ENCODE measurements at regions not wholly inside any gene's neighbourhood (a gene's known extent, or its start where the extent isn't known, plus 50 kb on each side); places are given as distances from the start of the nearest gene placed in this dataset.
A peak's percentile ranks its signal among the peaks of the same experiment; 100 is the strongest.
"Not testable (repeated sequence)": the region's sequence is repeated elsewhere in the genome, so short reads cannot be mapped to it uniquely, and the experiment has no call there.

DNA sequence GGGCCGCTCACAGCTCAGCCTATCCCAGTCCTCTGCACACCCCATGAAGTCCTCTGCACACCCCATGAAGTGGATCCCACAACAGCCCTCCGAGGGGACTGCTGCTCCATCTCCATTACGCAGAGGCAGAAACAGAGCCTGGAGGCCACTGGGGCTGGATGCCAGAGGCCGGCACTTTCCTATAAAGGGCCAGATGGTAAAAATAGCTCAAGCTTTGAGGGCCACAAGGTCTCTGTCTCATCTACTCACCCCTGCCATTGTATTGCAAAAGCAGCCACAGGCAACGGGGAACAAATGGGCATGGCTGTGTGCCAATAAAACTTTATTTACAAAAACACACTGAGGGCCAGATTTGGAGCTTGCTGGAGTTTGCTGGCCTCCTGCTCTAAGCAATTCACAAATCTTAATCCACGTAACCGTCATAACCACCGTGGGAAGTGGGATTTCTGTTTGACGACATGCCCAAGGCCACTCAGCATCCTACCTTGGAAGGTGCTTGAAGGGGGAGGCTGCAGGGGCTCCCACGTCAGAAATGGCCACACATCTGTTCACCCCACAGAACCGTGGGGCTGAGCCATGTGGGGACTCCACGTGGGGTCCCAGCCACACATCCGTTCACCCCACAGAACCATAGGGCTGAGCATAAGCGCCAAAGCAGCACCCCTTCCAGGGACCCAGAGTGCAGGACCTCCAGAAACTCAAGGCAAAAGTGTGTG, 92.0 kb downstream of the NCOR2 start:
- DNase-seq (ENCODE audit: low read depth) = no peak

DNA sequence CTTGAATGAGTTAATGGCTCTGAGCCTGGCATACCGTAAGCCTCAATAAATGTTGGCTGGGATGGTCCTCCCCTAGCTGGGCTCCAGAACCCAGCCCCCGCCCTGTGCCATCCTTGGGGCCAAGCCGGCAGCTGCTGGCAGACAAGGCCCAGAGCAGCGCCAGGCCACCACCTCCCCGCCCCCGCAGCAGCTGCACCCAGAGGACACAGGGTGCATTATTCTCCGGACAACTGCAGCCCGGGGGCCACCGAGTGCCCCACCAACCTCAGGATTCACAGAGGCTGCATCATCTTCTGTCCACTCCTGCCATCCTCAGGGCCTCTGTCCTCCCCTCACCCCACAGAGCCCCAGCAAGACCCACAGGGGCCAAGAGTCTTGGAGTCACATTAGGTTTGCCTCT, 92.7 kb downstream of the NCOR2 start:
- no peak for DNase-seq (ENCODE audit: low read depth)

DNA sequence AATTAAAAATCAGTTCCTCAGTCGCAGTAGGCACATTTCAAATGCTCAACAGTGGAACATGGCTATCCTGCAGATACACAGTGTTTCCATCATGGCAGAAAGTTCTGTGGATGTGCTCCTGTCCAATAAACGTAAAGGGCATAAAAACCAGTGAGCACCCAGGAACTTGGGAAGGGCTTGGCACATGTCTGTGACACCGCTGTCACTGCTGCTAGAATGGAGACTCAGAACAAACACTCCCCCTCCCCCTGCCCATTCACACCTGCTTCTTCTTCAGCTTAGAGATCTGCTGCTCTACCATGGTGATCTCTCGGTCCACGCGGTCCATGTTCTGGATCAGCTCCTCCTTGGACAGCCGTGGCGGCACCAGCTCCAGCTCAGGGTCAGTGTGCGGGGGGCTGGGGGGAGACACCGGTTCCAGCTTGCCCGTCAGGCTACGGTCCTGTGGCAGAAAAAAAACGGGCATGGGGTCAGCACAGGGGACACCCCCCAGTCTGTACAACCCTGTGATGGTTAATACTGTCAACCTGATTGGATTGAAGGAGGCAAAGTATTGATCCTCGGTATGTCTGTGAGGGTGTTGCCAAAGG, 94.6 kb downstream of the NCOR2 start:
- DNase-seq (ENCODE audit: low read depth) = no peak

DNA sequence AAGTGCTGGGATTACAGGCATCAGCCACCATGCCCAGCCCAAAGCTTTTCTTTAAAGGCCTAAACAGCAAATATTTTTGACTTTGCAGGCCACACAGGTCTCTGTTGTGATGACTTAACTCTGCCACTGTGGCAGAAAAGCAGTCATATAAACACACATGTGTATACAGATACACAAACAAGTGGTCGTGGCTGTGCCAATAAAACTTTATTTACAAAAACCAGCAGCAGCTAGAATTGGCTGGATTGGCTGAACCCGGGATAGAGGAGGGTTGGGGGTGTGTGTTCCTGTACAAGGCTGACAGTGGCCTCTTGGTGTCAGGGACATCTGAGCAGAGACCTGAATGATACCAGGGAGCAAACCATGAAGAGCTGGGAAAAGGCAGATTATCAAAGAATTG, 95.6 kb downstream of the NCOR2 start:
- no peak for DNase-seq (ENCODE audit: low read depth)

DNA sequence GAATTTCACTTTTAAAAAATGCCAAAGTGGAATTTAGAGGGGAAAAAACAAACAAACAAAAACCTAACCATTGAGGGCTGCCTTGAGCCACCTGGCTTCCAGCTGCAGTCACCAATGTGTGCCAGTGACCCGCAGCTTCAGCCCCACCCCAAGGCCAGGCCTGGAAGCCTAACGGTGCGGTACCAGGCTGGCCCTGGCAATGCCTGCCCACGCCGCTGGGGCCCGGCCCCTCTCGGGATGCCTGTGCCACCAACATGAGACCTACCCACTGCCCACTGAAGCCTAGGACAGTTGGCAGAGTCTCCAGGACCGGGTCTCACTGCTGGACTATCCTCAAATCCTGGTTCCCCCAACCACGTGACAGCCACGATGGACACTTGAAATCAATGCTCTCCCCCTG, 96.6 kb downstream of the NCOR2 start:
- no peak for DNase-seq (ENCODE audit: low read depth)

DNA sequence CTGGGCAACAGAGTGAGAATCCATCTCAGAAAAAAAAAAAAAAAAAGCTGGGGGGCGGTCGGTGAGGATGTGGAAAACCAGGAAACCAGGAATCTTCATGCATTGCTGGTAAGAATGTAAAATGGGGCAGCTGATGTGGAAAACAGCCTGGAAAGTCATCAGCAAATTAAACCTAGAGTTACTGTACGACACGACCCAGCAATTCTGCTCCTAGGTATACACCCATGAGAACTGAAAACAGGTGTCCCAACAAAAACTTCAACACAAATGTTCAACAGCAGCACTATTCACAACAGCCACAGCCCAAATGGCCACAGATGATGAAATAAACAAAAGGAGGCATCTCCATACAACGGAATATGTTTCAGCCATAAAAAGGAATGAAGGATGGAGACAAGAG, 97.3 kb downstream of the NCOR2 start:
- DNase-seq (ENCODE audit: low read depth) = no peak

DNA sequence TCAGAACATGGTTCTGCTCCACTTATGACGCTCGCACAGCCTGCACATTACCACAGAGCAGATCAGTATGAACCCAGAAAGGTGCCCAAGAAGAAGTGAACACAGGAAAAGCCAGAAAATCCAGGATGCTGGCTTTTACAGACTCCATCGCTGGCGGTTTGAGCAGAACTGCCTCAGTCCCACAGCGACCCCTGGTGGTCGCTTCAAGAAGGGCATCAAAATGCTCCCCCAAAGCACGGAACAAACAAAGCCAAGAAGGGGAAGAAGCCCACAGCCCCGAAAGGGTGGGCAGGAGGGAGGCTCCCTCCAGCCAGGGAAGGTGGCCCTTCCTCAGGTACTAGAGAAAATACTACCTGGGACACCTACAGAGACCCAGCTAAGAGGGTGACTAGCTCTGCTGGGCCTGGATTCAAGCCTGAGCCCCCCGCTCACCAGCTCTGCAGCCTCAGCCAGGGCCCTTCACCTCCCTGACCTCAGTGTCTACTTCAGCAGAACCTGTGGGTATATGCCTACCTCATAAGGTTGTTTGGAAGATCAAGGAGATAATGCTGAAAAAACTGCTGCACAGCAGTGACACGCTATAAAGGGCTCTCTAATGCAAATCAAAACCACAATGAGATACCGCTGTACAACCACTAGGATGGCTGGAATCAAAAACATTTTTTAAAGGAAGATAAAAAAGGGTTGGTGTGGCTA, 98.1 kb downstream of the NCOR2 start:
- DNase-seq (ENCODE audit: low read depth) = no peak

DNA sequence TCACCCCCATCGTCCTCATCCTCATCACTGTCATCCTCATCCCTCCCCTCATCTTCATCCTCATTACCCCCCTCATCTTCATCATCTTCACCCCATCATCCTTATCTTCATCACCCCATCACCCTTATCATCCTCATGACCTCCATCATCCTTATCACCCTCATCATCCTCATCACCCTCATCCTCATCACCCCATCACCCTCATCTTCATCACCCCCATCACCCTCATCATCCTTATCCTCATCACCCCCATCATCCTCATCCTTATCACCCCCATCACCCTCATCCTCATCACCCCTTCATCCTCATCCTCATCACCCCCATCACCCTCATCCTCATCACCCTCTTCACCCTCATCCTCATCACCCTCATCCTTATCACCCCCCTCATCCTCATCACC, 99.9 kb downstream of the NCOR2 start:
- DNase-seq (ENCODE audit: low read depth) = not testable (repeated sequence)

DNA sequence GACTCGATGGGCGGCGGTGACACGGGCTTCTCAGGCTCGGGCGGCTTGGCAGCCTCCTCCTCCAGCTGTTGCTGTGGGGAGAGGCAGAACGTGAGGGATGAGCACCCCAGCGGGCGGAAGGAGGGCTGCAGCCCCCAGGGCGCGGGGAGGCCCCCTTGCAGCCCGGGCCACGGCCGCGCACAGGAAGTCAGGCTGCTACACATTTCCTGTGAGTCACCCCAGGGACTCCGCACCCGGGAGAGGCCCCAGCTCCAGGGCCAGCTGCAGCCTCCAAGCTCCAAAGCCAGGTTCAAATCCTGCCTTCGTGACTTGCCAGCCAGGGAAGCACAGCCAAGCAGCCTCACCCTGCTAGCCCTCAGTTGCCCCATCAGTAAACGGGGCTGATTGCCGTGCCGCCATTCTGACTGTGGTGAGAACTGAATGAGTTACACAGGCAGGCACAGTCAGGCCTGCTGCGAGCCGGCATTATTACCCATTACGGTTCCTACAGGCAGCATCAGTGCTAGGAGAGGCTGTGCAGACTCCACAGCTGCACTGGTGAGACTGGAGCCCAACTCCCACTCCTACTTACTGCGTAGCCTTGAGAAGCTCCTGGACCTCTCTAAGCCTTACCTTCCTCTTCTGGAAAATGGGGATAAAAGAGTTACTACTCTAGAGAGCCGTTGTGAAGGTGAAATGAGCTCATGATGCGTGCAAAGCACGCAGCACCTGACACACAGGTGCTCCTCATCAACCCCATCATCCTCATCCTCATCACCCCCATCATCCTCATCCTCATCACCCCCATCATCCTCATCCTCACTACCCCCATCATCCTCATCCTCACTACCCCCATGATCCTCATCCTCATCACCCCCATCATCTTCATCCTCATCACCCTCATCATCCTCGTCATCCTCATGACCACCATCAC, 100.9 kb downstream of the NCOR2 start:
- DNase-seq (ENCODE audit: low read depth) = peak; percentile 80

DNA sequence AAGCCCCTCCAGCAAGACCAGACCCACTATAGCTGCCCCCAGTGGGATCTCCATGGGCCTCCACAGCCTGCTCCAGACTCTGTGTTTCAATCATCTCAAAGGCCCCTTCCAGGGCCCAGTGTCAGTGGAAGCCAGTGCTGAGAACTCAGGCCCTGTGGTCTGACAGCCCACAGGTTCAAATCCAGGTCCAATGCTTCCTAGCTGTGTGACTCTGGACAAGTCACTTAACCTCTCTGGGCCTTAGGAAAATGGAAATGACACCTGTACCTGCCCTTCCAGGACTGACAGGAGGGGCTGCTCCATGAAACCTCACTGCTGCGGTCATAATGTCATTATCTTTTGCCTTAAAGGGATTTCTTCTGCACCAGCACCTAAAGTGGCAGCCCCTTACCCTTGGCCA, 101.9 kb downstream of the NCOR2 start:
- no peak for DNase-seq (ENCODE audit: low read depth)

DNA sequence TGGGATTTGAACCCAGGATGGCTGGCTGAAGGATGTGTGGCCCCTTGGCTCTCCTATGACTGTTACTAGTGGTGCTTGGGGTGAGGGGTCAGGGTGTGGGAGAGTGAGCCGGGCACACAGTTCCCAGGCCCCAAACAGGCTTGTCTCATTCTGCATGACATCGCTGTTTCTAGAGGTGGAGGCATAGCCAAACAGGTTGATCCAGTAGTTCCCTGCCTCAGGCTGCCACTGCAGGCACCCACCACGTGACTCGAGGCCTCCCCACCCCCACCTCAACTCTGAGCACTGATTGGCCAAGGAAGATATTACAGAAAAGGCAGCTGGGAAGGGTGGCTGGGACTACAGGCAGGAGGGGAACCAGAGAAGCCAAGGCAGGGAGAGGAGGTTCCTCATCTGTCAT, 102.6 kb downstream of the NCOR2 start:
- DNase-seq (ENCODE audit: low read depth) = no peak

DNA sequence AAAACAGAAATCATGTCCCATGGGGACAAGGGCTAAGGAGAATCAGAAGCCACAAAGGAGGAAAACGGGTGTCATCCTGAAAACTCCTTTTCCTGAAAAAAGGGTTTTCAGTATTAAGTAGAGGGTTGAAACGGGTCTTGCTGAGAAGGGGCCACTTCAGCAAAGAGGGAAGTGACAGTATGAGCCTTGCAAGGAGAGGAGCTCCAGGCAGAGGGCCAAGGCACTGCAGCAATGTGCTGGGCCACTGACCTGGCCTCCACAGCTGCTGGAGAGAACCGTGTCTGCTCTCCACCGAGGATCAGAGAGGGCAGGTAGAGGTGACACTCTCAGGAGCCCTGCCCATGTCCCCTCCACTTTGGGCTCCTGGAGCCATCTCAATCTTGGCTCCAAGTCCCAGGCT, 103.3 kb downstream of the NCOR2 start:
- DNase-seq (ENCODE audit: low read depth) = no peak

DNA sequence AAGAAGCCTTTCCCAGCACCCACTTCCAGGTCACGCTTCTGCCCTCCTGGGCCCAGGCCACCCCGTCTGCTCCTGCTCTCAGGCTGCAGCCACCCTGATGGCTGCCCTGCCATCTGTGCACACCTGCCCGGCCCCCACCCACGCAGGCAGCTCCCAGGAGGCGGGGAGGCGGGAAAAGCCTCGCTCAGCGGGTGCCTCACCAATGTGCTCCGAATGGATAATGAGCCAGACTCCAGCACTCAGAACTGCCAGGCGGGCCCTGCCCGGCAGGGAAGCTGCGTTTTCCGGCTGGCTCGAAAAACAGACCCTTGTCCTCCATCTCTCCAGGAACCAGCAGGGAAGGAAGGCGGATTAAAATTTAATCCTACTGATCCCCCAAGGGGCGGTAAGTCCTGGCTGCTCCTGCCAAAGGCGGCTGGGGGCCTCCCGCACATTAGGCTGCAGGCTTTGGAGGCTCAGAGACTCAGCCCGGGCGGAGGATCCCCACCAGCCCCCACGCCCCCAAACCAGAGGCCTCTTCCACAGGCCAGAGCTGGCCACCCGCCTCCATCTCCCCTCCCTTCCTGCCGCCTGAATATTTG, 104.0 kb downstream of the NCOR2 start:
- DNase-seq (ENCODE audit: low read depth) = no peak

DNA sequence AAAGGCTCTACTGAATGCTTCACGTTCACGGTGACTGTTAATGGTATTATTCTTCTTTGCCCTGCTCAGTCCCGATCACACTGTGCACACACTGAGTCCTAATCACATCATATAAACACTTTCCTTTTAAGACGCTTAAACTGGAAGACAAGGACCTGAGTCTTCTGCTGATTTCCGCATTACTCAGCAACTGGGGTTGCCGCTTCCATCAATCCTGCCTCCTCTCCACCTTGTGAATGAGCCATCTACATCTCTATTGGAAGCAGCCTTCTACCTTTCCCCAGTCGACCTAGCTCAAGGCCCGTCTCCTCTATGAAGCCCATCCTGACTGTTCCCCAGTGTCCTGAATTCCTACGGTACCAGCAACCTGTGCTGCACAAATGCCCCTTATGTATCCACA, 104.7 kb downstream of the NCOR2 start:
- DNase-seq (ENCODE audit: low read depth) = no peak

DNA sequence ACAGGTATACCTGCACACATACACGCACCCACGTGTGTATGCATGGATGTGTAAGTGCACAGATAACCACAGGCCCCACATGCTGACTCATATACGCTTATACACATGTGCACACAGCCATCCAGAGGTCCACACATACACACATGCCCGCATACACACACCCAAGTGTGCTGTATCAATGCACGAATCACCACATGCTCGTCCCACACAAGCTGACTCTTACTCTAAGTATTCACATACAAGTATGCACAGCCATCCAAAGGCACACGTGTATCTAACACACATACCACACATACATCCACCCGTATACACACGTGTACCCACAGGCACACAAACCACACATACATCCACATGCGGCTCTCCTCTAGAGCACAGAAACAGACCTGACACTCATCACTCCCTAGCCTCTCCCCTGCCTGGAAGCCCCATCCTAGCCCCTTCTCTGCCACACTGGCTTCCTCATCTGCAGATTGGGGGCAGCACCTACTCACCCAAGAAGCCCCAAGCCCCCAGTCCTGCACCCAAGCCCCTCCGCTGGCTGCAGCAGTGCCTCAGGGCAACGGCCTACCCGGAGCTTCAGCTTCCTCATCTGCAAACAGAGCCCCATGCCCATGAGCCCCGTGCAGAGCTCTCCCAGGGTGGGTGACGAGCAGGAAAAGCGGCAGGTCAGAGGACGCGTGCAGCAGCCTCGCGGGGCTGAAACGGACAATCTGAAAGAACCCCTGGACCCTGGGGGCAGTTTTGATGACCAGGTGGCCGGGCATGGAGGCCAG, 105.4 kb downstream of the NCOR2 start:
- DNase-seq (ENCODE audit: low read depth) = no peak

DNA sequence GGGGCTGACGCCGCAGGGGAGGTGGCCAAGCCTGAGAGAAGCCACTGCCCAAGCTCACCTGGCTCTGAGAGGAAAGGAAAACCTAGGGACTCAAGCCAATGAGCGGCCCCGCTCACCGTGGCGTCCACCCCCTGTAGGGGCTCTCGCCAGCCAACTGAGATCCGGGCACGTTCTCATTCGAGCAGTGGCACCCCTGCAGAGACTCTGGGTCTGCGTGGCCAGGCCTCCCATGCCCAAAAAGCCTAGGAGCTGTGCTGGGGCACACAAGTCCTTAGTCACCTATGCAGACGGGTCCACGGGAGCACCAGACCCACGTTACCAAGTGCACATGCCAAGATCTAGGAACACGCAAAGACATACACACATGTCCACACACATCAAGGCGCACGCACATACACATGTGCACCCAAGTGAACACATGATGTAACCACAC, 106.2 kb downstream of the NCOR2 start:
- no peak for DNase-seq (ENCODE audit: low read depth)

DNA sequence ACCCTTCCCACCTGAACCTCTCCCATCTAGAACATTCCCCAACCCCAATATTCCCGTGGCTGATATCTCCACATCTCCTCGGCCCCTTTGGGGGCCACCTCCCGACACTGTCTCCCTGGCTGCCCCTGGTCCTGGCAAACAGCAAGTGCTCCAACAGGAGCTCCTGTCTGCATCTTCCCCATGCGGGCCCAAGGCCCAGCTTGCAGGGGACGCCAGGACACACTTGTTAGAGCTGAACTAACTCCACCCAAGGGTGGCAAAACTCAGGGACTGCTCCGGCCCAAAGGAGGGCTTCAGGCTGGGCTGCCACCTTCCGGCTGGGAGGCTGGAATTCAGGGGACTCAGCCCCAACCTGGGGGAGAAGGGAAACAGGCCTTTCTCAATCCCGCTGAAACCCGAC, 106.6 kb downstream of the NCOR2 start:
- DNase-seq (ENCODE audit: low read depth) = no peak

DNA sequence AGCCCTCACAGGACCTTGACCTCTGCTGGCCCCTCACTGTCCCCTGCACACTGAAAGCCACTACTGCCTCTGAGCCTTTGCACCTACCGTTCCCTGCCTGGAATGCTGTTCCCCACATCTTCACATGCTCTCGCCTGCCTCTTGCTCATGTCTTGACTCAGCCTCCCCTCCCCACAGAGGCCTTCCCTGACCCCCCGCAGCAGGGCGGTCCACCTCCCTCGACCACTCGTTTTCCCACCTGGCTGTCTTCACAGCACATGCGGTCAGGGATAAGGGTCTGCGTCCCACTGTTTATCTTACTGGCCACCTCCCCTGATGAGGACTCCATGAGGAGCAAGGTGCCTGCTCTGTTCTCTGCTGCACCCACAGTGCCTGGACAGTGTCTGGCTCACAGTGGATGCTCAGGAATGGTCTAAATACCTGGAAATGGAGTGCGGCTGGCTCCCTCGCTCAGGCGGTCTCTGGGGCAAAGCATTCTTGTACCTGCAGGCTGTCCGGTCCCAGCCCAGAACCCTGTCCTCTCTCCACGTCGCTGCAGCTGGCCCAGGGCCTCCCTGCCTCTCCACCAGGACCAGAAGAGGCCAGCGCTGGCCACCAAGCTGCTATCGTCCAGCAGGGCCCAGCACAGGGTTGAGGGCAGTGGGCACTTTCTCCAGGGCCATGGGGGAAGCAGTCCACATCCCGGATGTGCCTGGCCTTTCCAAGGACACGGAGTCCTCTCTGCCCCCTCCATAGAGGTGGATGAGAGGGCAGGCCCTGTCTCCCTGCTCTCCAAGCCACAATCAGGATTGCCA, 107.4 kb downstream of the NCOR2 start:
- no peak for DNase-seq (ENCODE audit: low read depth)

DNA sequence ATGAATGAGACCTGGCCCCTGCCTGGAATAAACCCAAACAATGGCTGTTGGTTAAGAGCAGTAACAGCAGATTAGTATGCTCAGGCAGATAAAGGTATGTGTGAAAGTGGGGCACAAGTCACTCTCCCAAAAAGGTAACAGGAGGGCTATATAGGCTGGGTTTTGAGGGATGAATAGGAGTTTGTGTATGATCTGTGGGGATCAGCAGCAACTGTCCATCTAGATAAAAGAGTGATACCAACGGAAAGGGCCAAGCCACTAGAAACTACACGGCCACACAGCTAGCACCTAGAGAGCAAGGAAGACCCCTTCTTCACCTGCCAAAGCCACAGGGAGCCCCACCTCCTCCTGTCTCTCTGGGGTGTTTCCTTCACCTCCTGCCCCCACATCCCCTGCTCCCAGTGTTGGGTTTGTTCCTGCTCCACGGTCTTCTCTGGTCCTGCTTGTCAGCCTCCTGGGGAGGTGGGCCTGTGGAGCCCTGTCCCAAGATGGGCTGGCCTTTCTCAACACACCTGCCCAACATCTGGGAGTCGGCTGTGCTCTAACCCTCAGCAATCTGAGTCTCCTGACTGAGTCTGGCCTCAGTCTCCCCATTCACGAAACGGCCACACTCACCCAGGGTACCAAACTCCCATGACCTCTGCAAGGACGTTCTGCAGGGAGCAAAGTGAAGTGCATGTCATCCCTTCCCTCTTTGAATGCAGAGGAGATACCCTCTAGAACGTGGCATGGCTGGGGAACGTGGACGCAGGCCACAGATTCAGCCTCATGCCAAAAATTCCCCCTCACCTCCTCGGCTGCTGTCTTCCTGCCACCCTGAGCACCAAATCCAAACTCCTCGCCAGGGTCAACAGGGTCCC, 108.2 kb downstream of the NCOR2 start:
- no peak for DNase-seq (ENCODE audit: low read depth)
